Superior temporal gyrus (tissue), 1 donor: ENCODE measurements at regions not wholly inside any gene's neighbourhood (a gene's known extent, or its start where the extent isn't known, plus 50 kb on each side); places are given as distances from the start of the nearest gene placed in this dataset.

ENCODE experiments used
- DNase-seq: peaks from one replicate; pipeline ENCODE4 v3.0.0-alpha.2; 2016; ENCODE audit errors: extremely low spot score

- DNase-seq: no peak
These were observed 1893.8 kb downstream of the NCAM2 start for GRCh38 chr21:22892028-22892427.

GRCh38 chr21:22892740-22893139 lies 1894.5 kb downstream of the NCAM2 start:
- DNase-seq: no peak

GRCh38 chr21:22898051-22898665 lies 1899.9 kb downstream of the NCAM2 start:
- no peak for DNase-seq

GRCh38 chr21:22900490-22900889 lies 1902.3 kb downstream of the NCAM2 start:
- DNase-seq: no peak

GRCh38 chr21:22903851-22904250 lies 1905.6 kb downstream of the NCAM2 start:
- DNase-seq: no peak

GRCh38 chr21:22904385-22904784 lies 1906.2 kb downstream of the NCAM2 start:
- DNase-seq: no peak

- DNase-seq: no peak
These were observed 1926.8 kb downstream of the NCAM2 start for GRCh38 chr21:22925032-22925431.

- no peak for DNase-seq
These were observed 1929.3 kb downstream of the NCAM2 start for GRCh38 chr21:22927469-22927868.

- no peak for DNase-seq
These were observed 1943.7 kb downstream of the NCAM2 start for GRCh38 chr21:22941779-22942490.

GRCh38 chr21:22955559-22955958 lies 1957.3 kb downstream of the NCAM2 start:
- no peak for DNase-seq

GRCh38 chr21:22961258-22961657 lies 1963.0 kb downstream of the NCAM2 start:
- DNase-seq: peak; percentile 40

- DNase-seq: peak; percentile 13
These were observed 1967.4 kb downstream of the NCAM2 start for GRCh38 chr21:22965455-22966135.

- DNase-seq: no peak
These were observed 1983.6 kb downstream of the NCAM2 start for GRCh38 chr21:22981819-22982218.

GRCh38 chr21:22993144-22993543 lies 1994.9 kb downstream of the NCAM2 start:
- DNase-seq: no peak

GRCh38 chr21:22993822-22994574 lies 1995.8 kb downstream of the NCAM2 start:
- DNase-seq: no peak

GRCh38 chr21:23003951-23004350 lies 2005.7 kb downstream of the NCAM2 start:
- DNase-seq: no peak

- no peak for DNase-seq
These were observed 2010.5 kb downstream of the NCAM2 start for GRCh38 chr21:23008601-23009202.

- no peak for DNase-seq
These were observed 2011.2 kb downstream of the NCAM2 start for GRCh38 chr21:23009360-23009759.

GRCh38 chr21:23014021-23014420 lies 2015.8 kb downstream of the NCAM2 start:
- DNase-seq: no peak

- DNase-seq: peak; percentile 46
These were observed 2018.4 kb downstream of the NCAM2 start for GRCh38 chr21:23016617-23017016.

- no peak for DNase-seq
These were observed 2019.8 kb downstream of the NCAM2 start for GRCh38 chr21:23017989-23018388.

- no peak for DNase-seq
These were observed 2022.8 kb downstream of the NCAM2 start for GRCh38 chr21:23020969-23021368.
